Activated T-cell treated with anti-CD3 and anti-CD28 coated beads for 48 hours (primary cell): ENCODE measurements at regions not wholly inside any gene's neighbourhood (a gene's known extent, or its start where the extent isn't known, plus 50 kb on each side); places are given as distances from the start of the nearest gene placed in this dataset.

ENCODE experiments used
- DNase-seq: peaks from one replicate; pipeline ENCODE4 v3.0.0-alpha.2; 2020; ENCODE audit warnings: low read depth

DNA sequence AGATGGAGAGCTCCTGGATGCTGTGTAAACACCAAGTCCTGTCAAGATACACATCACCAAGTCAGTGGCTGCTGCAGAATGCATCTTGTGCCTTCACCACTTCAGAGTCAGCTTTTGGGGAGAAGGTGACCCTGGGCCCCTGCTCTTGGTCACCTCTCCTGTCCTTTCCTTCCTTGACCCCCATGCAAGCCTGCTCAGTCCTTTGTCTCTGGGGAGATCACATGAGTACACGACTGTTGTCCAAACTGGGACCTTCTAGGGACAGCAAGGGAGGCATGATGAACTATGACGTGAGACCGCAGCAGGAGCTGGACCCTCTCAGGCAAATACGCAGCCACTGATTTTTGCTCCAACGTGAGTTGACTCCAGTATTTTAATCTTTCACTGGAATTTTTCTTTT is 706.9 kb upstream of the ID2 start:
- no peak for DNase-seq

- no peak for DNase-seq
Observed at GRCh38 chr2:7976206-7976605, 705.6 kb upstream of the ID2 start.

DNA sequence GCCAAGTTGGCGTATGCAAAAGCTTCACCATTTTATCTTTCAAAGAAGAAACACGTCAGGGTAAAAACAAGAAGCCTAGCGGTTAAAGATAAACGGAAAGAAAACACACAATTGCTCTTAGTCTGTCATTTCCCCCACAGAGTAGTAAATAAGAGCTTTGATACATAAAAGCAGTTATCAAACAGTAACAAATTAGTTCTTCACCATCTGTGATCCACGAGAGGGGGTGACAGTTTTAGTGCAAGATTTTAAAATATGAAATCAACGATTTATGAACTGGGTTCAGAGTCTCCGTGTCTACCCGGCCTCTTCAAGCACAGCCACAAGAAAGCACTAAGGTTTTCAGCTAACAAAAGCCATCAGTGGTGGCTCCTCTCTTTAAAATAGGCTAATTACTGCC is 703.9 kb upstream of the ID2 start:
- no peak for DNase-seq

DNA sequence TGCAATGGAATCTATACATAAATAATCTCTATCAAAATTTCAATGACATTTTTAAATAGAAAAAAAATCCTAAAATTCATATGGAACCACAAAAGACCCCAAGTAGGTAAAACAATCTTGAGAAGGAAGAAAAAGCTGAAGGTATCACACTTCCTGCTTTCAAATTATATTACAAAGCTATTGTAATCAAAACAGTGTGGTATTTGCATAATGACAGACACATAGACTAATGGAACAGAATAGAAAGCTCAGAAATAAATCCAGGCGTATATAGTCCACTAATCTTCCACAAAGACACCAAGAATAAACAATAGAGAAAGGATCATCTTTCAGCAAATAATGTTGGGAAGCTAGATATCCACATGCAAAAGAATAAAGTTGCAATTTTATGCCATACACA is 699.8 kb upstream of the ID2 start:
- DNase-seq = no peak

DNA sequence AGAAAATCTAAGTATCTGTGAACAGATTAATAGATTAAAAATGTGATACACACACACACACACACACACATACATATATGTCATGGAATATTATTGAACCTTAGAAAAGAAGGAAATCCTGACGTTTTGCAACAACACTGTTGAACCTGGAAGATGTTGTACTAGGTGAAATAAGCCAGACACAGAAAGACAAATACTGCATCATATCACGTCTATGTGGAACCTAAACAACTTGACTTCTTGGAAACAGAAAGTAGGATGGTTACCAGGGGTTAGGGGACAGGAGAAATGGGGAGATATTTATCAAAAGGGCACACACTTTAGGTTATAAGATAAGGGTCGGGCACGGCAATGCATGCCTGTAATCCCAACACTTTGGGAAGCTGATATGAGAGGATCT is 698.4 kb upstream of the ID2 start:
- DNase-seq = no peak

DNA sequence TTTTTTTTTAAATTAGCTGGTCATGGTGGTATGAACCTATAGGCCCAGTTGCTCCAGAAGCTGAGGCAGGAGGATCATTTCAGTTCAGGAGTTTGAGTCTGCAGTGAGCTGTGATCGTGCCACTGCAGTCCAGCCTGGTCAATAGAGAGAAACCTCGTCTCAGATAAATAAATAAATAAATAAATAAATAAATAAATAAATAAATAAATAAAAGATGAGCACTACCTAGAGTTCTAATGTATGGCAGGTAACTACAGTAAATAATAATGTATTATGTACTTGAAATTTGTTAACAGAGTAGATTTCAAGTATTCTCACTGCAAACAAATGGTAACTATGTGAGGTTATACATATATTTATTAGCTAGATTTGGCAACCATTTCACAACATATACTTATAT is 697.9 kb upstream of the ID2 start:
- DNase-seq = no peak

- no peak for DNase-seq
Observed at GRCh38 chr2:7984693-7985353, 697.0 kb upstream of the ID2 start.

DNA sequence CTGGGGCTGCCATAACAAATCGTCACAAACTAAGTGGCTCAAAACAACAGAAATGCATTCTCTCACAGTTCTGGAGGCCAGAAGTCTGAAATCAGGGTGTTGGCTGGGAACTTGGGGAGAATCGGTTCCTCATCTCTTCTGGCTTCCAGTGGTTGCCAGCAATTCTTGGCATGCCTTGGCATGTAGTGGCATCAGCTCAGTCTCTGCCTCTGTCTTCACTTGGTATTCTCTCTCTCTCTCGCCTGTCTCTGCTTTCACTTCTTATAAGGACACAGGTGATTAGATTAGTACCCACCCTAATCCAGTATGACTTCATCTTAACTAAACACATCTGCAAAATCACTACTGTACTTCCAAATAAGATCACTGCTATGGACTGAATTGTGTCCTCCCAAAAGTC is 695.4 kb upstream of the ID2 start:
- no peak for DNase-seq

DNA sequence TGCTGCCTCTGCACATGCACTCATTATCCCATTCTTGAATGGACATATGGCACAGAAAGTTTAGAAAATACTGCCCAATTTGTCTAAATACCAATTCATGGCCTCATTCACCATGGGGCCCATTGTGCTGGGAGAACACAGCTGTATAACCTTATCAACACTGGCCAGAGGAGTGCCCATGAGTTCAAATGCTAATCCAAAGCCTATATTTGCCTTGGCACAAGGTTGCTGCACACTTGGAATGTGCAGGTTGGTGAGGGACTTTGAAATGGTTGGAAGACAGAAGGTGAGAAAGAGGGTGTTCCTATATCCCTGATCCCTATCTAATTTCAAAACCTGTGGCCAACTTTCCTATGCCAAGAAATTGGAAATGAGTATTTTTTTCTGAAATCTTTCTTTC is 693.9 kb upstream of the ID2 start:
- DNase-seq = no peak

GRCh38 chr2:7988440-7988839 is 693.4 kb upstream of the ID2 start:
- no peak for DNase-seq

DNA sequence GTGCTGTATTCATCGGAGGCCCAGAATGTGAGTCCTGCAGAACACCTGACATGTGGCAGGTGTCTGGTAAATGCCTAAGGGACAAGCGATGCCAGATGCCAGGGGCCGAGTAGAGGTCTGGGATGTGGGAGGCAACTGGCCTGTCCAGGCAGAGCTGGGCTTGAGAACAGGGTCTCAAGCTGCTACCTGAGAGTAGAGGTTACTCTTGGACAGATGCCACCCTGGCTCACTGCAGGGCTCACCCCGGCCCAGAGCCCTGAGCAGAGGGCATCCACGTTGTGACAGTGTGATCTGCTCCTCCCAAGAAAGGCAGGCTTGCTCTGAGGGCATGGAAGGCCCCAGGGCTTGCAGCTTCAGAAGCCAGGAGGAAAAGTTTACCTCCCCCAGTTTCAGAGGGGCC is 692.0 kb upstream of the ID2 start:
- DNase-seq = no peak

GRCh38 chr2:7992612-7993602 is 688.9 kb upstream of the ID2 start:
- no peak for DNase-seq

GRCh38 chr2:7994397-7994951 is 687.4 kb upstream of the ID2 start:
- DNase-seq = no peak

DNA sequence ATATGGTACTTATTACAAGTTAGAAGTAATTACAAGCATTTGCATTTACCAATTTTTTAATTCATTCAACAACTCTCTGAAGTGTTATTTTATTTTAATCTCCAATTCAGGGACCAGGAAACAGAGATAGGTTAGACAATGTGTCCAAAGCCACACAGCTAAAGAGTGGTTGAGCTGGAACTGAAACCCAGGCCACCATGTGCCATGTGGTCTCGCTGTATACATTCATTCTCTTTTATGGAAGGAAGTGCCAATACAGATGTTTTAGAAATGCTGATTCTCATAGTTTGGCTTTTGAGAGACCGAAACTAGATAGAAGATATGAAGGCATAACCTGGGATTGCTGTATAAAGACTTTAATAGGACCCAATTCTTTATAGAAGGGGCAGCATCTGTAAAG is 684.6 kb upstream of the ID2 start:
- DNase-seq = no peak

DNA sequence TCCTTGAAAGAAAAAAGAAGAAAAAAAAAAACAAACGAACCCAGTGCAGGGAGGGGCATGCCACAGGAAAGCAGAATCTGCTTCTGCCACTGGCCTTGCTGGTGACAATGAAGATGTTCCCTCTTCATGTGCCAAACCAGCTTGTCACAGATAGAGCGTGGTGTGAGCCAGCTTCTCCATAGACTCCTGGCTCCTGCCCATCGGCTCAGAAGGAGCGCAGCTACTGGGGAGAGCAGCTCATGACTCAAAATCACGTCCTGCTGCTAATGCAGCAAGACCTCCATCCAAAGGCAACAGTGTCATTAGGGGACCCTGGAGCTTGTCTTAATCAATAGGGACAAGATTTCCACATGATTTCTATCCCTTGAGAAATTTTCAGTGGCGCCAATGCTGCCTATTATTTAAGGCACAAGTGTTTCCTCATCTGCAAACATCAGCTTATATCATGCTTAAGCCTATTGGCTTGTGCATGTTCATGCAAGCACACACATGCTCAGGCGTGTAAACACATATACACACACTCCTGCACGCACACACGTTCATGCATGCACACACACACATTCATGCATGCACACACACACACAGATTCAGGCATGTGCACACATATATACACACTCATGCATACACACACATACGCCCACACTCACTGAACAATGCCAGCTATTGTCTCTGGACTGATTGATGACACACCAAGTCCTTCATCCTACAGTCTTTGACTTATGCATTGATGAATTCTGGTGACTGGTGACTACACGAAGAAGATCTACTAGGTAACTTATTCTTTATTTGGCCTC is 682.0 kb upstream of the ID2 start:
- no peak for DNase-seq

- no peak for DNase-seq
Observed at GRCh38 chr2:8000870-8001269, 681.0 kb upstream of the ID2 start.

DNA sequence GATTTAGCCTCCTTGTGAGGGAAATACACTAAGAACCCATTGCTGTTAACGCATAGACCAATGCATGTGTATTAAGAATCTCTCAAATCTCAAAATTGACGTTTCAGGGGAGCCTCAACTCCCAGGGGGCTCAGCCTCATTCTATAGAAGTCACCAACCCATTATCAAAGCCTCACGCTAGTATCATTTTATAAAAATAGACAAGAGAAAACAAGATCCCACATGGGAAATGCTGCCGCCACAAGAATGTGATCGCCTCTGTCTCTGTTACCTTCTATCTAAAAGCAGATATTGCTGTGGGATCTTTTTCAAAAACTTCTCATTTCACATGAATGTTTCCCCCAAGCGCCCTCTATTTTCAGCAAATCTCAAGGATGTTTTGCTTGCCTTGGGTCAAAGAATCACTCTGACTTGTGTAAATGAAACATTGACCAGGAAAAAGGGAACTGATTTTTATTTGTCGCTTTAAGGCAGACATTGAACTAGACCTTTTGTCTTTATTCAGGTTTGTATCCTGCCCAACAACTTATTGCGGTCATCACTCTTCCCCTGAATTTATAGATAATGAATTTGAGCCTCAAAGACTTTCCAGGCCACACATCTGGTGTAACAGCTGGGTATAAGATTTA is 679.0 kb upstream of the ID2 start:
- DNase-seq = no peak

GRCh38 chr2:8003462-8004075 is 678.3 kb upstream of the ID2 start:
- DNase-seq = no peak

GRCh38 chr2:8004250-8004681 is 677.6 kb upstream of the ID2 start:
- DNase-seq = no peak

GRCh38 chr2:8006181-8006580 is 675.7 kb upstream of the ID2 start:
- no peak for DNase-seq

DNA sequence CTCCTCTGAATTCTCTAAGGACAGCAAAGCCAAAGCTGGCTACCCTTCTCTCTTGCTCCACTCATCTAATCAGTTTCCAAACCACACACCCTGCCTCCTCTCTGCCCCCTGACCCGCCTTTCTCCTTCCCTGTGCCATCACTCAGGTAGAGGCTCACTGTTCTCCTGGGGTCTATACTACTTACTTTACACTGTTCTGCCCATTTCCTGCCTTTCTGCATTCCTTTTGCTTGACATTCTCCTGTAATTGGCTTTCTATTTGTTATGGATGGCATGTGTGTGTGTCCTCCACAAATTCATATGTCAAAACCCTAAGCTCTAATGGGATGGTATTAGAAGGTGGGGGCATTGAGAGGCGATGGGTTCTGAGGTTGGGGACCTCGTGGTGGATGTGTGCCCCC is 675.2 kb upstream of the ID2 start:
- DNase-seq = no peak
